Gastroesophageal sphincter (tissue), 4 donors: ENCODE measurements at regions not wholly inside any gene's neighbourhood (a gene's known extent, or its start where the extent isn't known, plus 50 kb on each side); places are given as distances from the start of the nearest gene placed in this dataset.
"Not testable (repeated sequence)": the region's sequence is repeated elsewhere in the genome, so short reads cannot be mapped to it uniquely, and the experiment has no call there.

Experiments
- ATAC-seq: fragments of 150-250 bp; one replicate; pipeline ENCODE4 v1.9.1; 2016; ENCODE audit warnings: mild to moderate bottlenecking, moderate library complexity
- H3K27ac ChIP-seq, 4 donors: fragments of 200-600 bp; sonication (generic) in 3 of 4; 1 replicate in 3 of 4; 2 replicates in 1 of 4; pipeline ENCODE4 v1.5.1; 2016 to 2019
- H3K27me3 ChIP-seq: fragments of 200-600 bp; sonication (generic); one replicate; pipeline ENCODE4 v1.5.1; 2019
- H3K36me3 ChIP-seq, 2 donors: fragments of 200-600 bp; sonication (generic); one replicate each; pipeline ENCODE4 v1.5.1; 2019; ENCODE audit warnings: control low read depth in 1 of 2
- H3K4me1 ChIP-seq, 3 donors: fragments of 200-600 bp; sonication (generic); 1 replicate in 2 of 3; 2 replicates in 1 of 3; pipeline ENCODE4 v1.5.1; 2016 to 2019; ENCODE audit warnings: control low read depth in 2 of 3
- H3K4me3 ChIP-seq, 2 donors: fragments of 200-600 bp; sonication (generic); one replicate each; pipeline ENCODE4 v1.5.1; 2019; ENCODE audit warnings: mild to moderate bottlenecking in 1 of 2, moderate library complexity in 1 of 2
- H3K9me3 ChIP-seq, 3 donors: fragments of 200-600 bp; sonication (generic); one replicate each; pipeline ENCODE4 v1.5.1; 2017 to 2019; ENCODE audit warnings: control low read depth in 2 of 3
- EP300 ChIP-seq: sonication (generic); formaldehyde crosslinking; IDR thresholded peaks from one replicate; pipeline ENCODE4 v1.6.1; 2017; ENCODE audit warnings: antibody characterized with exemption, mild to moderate bottlenecking
- POLR2A ChIP-seq, 2 donors: fragments of 450-650 bp; IDR thresholded peaks; one replicate each; pipeline ENCODE4 v1.6.1; 2017; ENCODE audit warnings: antibody characterized with exemption in 2 of 2, mild to moderate bottlenecking in 2 of 2, moderate library complexity in 1 of 2
- POLR2AphosphoS5 ChIP-seq: sonication (generic); formaldehyde crosslinking; IDR thresholded peaks from one replicate; pipeline ENCODE4 v1.6.1; 2017; ENCODE audit warnings: antibody characterized with exemption
- WGBS, 2 donors: methylation state at CpG; one replicate each; pipeline ENCODE4 v1.1.5; 2018; ENCODE audit warnings: low coverage in 1 of 2; 5-methylcytosine and 5-hydroxymethylcytosine counted together
- TF ChIP-seq, protein P1 (sequence below), 4 experiments: fragments of 200-600 bp in 2 of 4; fragments of 450-650 bp in 2 of 4; sonication (generic) in 1 of 4; IDR thresholded peaks; one replicate each; pipeline ENCODE4 v1.5.1; 2017 to 2019; ENCODE audit warnings: antibody characterized with exemption in 4 of 4, mild to moderate bottlenecking in 2 of 4, moderate library complexity in 2 of 4

DNA sequence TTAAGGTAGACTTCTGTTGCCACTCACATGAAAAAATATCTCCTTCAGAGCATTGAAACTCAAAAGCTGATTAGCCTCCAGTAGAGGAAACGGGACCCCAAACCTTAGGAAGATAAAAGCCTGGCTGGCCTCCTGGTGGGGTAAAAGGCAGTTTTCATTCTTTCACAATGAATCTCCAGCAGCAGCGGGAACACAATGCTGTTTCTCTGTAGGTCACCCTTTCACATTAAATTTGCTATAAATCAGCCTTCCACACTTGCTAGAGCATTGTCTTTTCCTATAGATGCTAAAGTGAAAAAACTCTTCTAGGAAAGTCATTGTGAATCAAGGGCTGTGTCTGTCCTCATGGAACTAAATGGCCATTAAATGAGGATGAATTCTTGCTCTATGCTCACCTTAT, 207.3 kb upstream of the MAGEB2 start:
- no peak for ATAC-seq
- TF ChIP-seq EP300 = no peak
- TF ChIP-seq, protein P1, sequence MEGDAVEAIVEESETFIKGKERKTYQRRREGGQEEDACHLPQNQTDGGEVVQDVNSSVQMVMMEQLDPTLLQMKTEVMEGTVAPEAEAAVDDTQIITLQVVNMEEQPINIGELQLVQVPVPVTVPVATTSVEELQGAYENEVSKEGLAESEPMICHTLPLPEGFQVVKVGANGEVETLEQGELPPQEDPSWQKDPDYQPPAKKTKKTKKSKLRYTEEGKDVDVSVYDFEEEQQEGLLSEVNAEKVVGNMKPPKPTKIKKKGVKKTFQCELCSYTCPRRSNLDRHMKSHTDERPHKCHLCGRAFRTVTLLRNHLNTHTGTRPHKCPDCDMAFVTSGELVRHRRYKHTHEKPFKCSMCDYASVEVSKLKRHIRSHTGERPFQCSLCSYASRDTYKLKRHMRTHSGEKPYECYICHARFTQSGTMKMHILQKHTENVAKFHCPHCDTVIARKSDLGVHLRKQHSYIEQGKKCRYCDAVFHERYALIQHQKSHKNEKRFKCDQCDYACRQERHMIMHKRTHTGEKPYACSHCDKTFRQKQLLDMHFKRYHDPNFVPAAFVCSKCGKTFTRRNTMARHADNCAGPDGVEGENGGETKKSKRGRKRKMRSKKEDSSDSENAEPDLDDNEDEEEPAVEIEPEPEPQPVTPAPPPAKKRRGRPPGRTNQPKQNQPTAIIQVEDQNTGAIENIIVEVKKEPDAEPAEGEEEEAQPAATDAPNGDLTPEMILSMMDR (IDR thresholded peaks at IDR 0.05) = no peak
- no peak for TF ChIP-seq POLR2AphosphoS5
- no peak for TF ChIP-seq POLR2A (IDR thresholded peaks at IDR 0.05)
- no peaks in the 10 kb centered on the region for H3K27me3 ChIP-seq
- WGBS, 2 donors = 58 to 88% methylated on average over 1 to 2 of the region's 2 CpGs
- no peak overlapping the region for H3K27ac ChIP-seq
- H3K4me3 ChIP-seq = no peak overlapping the region
- H3K36me3 ChIP-seq = no peaks in the 10 kb centered on the region
- no peaks in the 10 kb centered on the region for H3K9me3 ChIP-seq
- no peaks in the 10 kb centered on the region for H3K4me1 ChIP-seq

DNA sequence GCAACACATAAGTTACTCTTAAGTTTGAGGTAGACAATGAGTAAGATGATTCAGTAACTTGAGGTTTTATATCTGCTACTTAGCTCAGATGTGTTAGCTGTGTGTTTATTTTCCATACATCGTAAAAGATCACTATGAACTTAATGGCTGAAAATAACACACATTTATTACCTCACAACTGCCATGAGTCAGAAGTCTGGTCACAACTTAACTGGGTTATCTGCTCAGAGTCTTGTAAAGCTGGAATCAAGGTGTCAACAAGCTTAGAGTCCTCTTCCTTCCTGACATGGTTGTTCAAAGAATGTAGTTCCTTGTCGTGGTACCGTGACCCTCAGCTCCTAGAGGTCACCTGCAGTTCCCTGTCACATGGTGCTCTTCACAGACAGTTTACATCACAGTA, 204.9 kb upstream of the MAGEB2 start:
- 67 to 83% methylated on average over 1 to 3 of the region's 3 CpGs for WGBS, 2 donors
- Histone ChIP-seq H3K4me3 (no peak overlapping the region), H3K9me3 (no peaks in the 10 kb centered on the region), H3K36me3 (no peaks in the 10 kb centered on the region), H3K27ac (no peak overlapping the region), H3K27me3 (no peaks in the 10 kb centered on the region), H3K4me1 (no peaks in the 10 kb centered on the region)
- no peak for ATAC-seq
- TF ChIP-seq, protein P1 (IDR thresholded peaks at IDR 0.05) = no peak
- no peak for TF ChIP-seq POLR2AphosphoS5
- TF ChIP-seq POLR2A (IDR thresholded peaks at IDR 0.05) = no peak
- TF ChIP-seq EP300 = no peak

DNA sequence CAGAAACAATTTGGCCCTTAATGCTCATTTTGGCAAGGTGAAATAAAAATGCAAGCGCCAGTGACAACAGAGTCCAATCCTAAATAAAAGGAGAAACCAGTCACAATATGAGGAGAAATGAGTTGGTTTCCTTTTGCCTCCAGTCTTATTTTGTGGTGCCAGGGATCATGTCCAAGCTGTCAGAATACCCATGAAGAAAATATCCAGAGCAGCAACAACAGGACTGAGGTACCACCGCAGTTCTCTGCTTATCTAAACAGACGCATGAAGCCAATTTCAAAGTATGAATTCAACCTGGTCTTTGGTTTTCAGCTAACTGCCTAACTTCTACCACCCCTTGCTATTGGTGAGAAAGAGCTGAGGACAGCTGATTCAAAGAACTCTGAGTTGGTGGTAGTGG, 199.9 kb upstream of the MAGEB2 start:
- ATAC-seq = no peak
- no peaks in the 10 kb centered on the region for H3K9me3 ChIP-seq
- TF ChIP-seq POLR2AphosphoS5 (no peak), POLR2A (IDR thresholded peaks at IDR 0.05) (no peak), EP300 (no peak)
- no peak overlapping the region for H3K27ac ChIP-seq
- H3K4me1 ChIP-seq = no peaks in the 10 kb centered on the region
- 55 to 65% methylated on average over 3 of the region's 3 CpGs for WGBS, 2 donors
- no peaks in the 10 kb centered on the region for H3K27me3 ChIP-seq
- no peaks in the 10 kb centered on the region for H3K36me3 ChIP-seq
- no peak overlapping the region for H3K4me3 ChIP-seq

DNA sequence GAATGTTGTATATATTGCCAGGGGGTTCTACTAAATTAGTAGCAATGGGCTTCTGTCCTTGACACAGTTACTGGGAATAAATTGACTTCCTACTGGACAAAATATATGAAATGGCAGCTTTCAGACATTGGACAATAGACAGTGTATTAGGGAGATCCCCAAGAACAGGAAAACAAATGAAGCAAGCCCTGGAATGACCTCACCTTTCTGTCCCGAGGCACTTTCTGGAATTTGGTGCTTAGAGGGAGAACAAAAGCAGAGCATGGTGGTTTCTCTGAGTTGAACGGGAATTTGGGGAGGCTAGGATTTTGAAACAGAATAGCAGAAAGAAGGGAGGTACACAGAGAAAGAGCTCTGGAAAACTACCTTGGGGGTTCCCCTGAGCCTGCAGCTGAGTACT, 187.7 kb upstream of the MAGEB2 start:
- Histone ChIP-seq H3K27ac (no peak overlapping the region), H3K4me3 (no peak overlapping the region), H3K9me3 (no peaks in the 10 kb centered on the region), H3K27me3 (no peaks in the 10 kb centered on the region), H3K4me1 (no peaks in the 10 kb centered on the region), H3K36me3 (no peaks in the 10 kb centered on the region)
- ATAC-seq = no peak
- WGBS, 2 donors = 20% methylated on average over 1 of the region's 2 CpGs; no CpG with 5 or more reads in 1 of the 2 donors
- TF ChIP-seq POLR2AphosphoS5 (no peak), EP300 (no peak), POLR2A (IDR thresholded peaks at IDR 0.05) (no peak)
- TF ChIP-seq, protein P1 (IDR thresholded peaks at IDR 0.05) = no peak

DNA sequence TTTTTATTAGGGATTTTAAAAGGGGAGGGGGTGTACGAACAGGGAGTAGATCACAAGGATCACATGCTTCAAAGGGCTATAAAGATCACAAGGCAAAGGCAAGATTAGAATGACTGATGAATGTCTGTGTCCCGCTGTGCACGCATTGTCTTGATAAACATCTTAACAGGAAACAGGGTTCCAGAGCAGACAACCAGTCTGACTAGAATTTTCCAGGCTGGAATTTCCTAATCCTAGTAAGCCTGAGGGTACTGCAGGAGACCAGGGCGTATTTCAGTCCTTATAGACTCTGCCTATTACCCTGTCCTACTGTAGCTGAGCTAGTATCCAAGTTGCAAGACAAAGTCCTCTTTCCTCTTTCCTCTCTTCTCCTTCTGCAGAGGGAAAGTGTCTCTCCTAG, 179.0 kb upstream of the MAGEB2 start:
- H3K27me3 ChIP-seq, H3K9me3 ChIP-seq, H3K4me3 ChIP-seq, ATAC-seq, H3K4me1 ChIP-seq, H3K36me3 ChIP-seq, H3K27ac ChIP-seq: not testable (repeated sequence)
- 68 to 90% methylated on average over 3 to 4 of the region's 4 CpGs for WGBS, 2 donors

DNA sequence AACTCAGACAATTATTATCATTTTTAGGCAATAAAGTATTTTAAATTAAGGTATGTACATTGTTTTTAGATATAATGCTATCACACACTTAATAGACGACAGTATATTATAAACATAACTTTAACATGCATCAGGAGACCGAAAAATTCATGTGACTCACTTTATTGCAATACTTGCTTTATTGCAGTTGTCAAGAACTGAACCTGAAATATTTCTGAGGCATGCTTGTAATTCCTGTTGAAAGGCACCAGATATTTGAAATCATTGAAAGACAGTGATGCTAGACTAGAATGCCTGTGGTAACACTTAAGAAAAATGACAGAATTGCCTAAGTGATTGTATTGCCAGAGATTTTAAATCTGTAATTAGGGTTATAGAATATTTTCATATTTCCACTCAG, 175.6 kb upstream of the MAGEB2 start:
- H3K36me3 ChIP-seq = no peaks in the 10 kb centered on the region
- no peak overlapping the region for H3K4me3 ChIP-seq
- H3K27ac ChIP-seq = no peak overlapping the region
- no peaks in the 10 kb centered on the region for H3K27me3 ChIP-seq
- TF ChIP-seq, protein P1 (IDR thresholded peaks at IDR 0.05) = no peak
- TF ChIP-seq POLR2A (IDR thresholded peaks at IDR 0.05) (no peak), EP300 (no peak), POLR2AphosphoS5 (no peak)
- WGBS, 2 donors = 55 to 56% methylated on average over 1 to 2 of the region's 2 CpGs
- H3K9me3 ChIP-seq = no peaks in the 10 kb centered on the region
- ATAC-seq = no peak
- no peaks in the 10 kb centered on the region for H3K4me1 ChIP-seq
